ENCODE measurements at regions not wholly inside any gene's neighbourhood (a gene's known extent, or its start where the extent isn't known, plus 50 kb on each side); places are given as distances from the start of the nearest gene placed in this dataset.

GRCh38 chr12:5227708-5228373 is 184.2 kb downstream of the KCNA5 start:
- TF ChIP-seq CTCF (IDR thresholded peaks at IDR 0.05), result no peak
- ATAC-seq (ENCODE audit: insufficient number of reproducible peaks, low FRiP score, low read depth) (no peak), DNase-seq (ENCODE audit: low spot score) (no peak)
- H3K27ac ChIP-seq, result no peak overlapping the region
- no peaks in the 10 kb centered on the region for H3K9me3 ChIP-seq
- no peaks in the 10 kb centered on the region for H3K27me3 ChIP-seq (replicated peaks; ENCODE audit: insufficient read depth)
- no peak overlapping the region for H3K4me3 ChIP-seq
- no peaks in the 10 kb centered on the region for H3K36me3 ChIP-seq
- H3K4me1 ChIP-seq (ENCODE audit: control insufficient read depth in 1 of 2, low read depth in 2 of 2), result no peaks in the 10 kb centered on the region

- H3K27ac ChIP-seq, result no peak overlapping the region
- H3K9me3 ChIP-seq, result no peaks in the 10 kb centered on the region
- no peak for DNase-seq (ENCODE audit: low spot score)
- H3K36me3 ChIP-seq, result no peaks in the 10 kb centered on the region
- no peak for TF ChIP-seq CTCF (IDR thresholded peaks at IDR 0.05)
- no peak overlapping the region for H3K4me3 ChIP-seq
- H3K4me1 ChIP-seq (ENCODE audit: control insufficient read depth in 1 of 2, low read depth in 2 of 2), result no peaks in the 10 kb centered on the region
- no peak for ATAC-seq (ENCODE audit: insufficient number of reproducible peaks, low FRiP score, low read depth)
- H3K27me3 ChIP-seq (replicated peaks; ENCODE audit: insufficient read depth), result no peaks in the 10 kb centered on the region
Measured at GRCh38 chr12:5230156-5230555, 186.5 kb downstream of the KCNA5 start.

- Histone ChIP-seq H3K36me3 (no peaks in the 10 kb centered on the region), H3K4me1 (ENCODE audit: control insufficient read depth in 1 of 2, low read depth in 2 of 2) (no peaks in the 10 kb centered on the region), H3K27ac (no peak overlapping the region), H3K4me3 (no peak overlapping the region), H3K9me3 (no peaks in the 10 kb centered on the region), H3K27me3 (replicated peaks; ENCODE audit: insufficient read depth) (no peaks in the 10 kb centered on the region)
- TF ChIP-seq CTCF (IDR thresholded peaks at IDR 0.05), result no peak
- ATAC-seq (ENCODE audit: insufficient number of reproducible peaks, low FRiP score, low read depth) (no peak), DNase-seq (ENCODE audit: low spot score) (no peak)
Measured at GRCh38 chr12:5230861-5231260, 187.2 kb downstream of the KCNA5 start.

- no peaks in the 10 kb centered on the region for H3K9me3 ChIP-seq
- no peak overlapping the region for H3K4me3 ChIP-seq
- H3K4me1 ChIP-seq (ENCODE audit: control insufficient read depth in 1 of 2, low read depth in 2 of 2), result no peaks in the 10 kb centered on the region
- no peak for DNase-seq (ENCODE audit: low spot score)
- no peak overlapping the region for H3K27ac ChIP-seq
- no peaks in the 10 kb centered on the region for H3K36me3 ChIP-seq
- no peak for ATAC-seq (ENCODE audit: insufficient number of reproducible peaks, low FRiP score, low read depth)
- H3K27me3 ChIP-seq (replicated peaks; ENCODE audit: insufficient read depth), result no peaks in the 10 kb centered on the region
- TF ChIP-seq CTCF (IDR thresholded peaks at IDR 0.05), result no peak
Measured at GRCh38 chr12:5232291-5232690, 188.6 kb downstream of the KCNA5 start.

- DNase-seq (ENCODE audit: low spot score) (no peak), ATAC-seq (ENCODE audit: insufficient number of reproducible peaks, low FRiP score, low read depth) (no peak)
- Histone ChIP-seq H3K36me3 (no peaks in the 10 kb centered on the region), H3K27me3 (replicated peaks; ENCODE audit: insufficient read depth) (no peaks in the 10 kb centered on the region), H3K4me3 (no peak overlapping the region), H3K4me1 (ENCODE audit: control insufficient read depth in 1 of 2, low read depth in 2 of 2) (no peaks in the 10 kb centered on the region), H3K27ac (no peak overlapping the region), H3K9me3 (no peaks in the 10 kb centered on the region)
- TF ChIP-seq CTCF (IDR thresholded peaks at IDR 0.05), result no peak
Measured at GRCh38 chr12:5232826-5233500, 189.3 kb downstream of the KCNA5 start.

Data from thoracic aorta (tissue), 2 donors.